GM23338 (cell line): ENCODE measurements at regions not wholly inside any gene's neighbourhood (a gene's known extent, or its start where the extent isn't known, plus 50 kb on each side); places are given as distances from the start of the nearest gene placed in this dataset.

Experiments used
- CREB1 ChIP-seq: fragments of 250-450 bp; sonication (Bioruptor Pico); IDR thresholded peaks from 2 replicates; pipeline ENCODE4 v1.5.0; 2020; ENCODE audit warnings: low read depth, mild to moderate bottlenecking, moderate library complexity
- EZH2 ChIP-seq: fragments of 200-600 bp; sonication (generic); IDR thresholded peaks from one replicate; pipeline ENCODE4 v1.8.0; 2017; ENCODE audit warnings: antibody characterized with exemption, mild to moderate bottlenecking, low read depth; ENCODE audit not compliant: unreplicated experiment
- EZH2phosphoT487 ChIP-seq: fragments of 200-600 bp; sonication (generic); IDR thresholded peaks from one replicate; pipeline ENCODE4 v1.8.1; 2018; ENCODE audit warnings: antibody characterized with exemption; ENCODE audit not compliant: unreplicated experiment
- TF ChIP-seq, protein P1 (sequence below), 2 experiments: fragments of 200-600 bp in 1 of 2; sonication (generic) in 1 of 2; conservative IDR thresholded peaks; 2 replicates each; pipeline versions ENCODE4 v1.5.1 to v1.6.1; 2016 to 2017; ENCODE audit warnings: antibody characterized with exemption in 2 of 2, low read depth in 2 of 2, mild to moderate bottlenecking in 2 of 2, moderate library complexity in 1 of 2
- TF ChIP-seq, protein P2 (sequence below): IDR thresholded peaks from one replicate; pipeline ENCODE4 v1.6.1; 2018; ENCODE audit warnings: antibody characterized with exemption; ENCODE audit not compliant: unreplicated experiment

DNA sequence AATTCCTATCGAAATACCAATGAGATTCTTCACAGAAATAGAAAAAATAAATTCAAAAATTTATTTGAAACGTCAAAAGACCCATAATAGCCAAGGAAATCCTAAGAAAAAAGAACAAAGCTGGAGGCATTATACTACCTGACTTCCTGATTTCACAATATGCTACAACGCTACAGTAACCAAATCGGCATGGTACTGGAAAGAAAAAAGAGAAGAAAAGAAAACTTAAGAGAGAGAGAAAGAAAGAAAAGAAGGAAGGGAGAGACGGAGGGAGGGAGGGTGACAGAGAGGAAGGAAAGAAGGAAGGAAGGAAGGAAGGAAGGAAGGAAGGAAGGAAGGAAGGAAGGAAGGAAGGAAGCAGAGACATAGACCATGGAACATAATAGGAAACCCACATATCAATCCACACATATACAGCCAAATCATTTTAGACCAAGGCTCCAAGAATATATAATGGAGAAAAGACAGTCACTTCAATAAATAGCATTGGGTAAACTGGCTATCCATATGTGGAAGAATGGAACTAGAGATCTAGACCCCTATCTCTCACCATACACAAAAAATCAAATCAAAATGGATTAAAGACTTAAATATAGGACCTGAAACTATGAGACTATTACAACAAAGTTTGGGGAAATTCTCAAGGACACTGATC lies 118.6 kb upstream of the CNTN4 start:
- TF ChIP-seq, protein P1, sequence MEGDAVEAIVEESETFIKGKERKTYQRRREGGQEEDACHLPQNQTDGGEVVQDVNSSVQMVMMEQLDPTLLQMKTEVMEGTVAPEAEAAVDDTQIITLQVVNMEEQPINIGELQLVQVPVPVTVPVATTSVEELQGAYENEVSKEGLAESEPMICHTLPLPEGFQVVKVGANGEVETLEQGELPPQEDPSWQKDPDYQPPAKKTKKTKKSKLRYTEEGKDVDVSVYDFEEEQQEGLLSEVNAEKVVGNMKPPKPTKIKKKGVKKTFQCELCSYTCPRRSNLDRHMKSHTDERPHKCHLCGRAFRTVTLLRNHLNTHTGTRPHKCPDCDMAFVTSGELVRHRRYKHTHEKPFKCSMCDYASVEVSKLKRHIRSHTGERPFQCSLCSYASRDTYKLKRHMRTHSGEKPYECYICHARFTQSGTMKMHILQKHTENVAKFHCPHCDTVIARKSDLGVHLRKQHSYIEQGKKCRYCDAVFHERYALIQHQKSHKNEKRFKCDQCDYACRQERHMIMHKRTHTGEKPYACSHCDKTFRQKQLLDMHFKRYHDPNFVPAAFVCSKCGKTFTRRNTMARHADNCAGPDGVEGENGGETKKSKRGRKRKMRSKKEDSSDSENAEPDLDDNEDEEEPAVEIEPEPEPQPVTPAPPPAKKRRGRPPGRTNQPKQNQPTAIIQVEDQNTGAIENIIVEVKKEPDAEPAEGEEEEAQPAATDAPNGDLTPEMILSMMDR (conservative IDR thresholded peaks at IDR 0.05; ENCODE audit: low read depth in 2 of 2) = no peak
- no peak for TF ChIP-seq EZH2
- no peak for TF ChIP-seq EZH2phosphoT487
- TF ChIP-seq CREB1 (CRISPR knock-in tag) = no peak
- TF ChIP-seq, protein P2, sequence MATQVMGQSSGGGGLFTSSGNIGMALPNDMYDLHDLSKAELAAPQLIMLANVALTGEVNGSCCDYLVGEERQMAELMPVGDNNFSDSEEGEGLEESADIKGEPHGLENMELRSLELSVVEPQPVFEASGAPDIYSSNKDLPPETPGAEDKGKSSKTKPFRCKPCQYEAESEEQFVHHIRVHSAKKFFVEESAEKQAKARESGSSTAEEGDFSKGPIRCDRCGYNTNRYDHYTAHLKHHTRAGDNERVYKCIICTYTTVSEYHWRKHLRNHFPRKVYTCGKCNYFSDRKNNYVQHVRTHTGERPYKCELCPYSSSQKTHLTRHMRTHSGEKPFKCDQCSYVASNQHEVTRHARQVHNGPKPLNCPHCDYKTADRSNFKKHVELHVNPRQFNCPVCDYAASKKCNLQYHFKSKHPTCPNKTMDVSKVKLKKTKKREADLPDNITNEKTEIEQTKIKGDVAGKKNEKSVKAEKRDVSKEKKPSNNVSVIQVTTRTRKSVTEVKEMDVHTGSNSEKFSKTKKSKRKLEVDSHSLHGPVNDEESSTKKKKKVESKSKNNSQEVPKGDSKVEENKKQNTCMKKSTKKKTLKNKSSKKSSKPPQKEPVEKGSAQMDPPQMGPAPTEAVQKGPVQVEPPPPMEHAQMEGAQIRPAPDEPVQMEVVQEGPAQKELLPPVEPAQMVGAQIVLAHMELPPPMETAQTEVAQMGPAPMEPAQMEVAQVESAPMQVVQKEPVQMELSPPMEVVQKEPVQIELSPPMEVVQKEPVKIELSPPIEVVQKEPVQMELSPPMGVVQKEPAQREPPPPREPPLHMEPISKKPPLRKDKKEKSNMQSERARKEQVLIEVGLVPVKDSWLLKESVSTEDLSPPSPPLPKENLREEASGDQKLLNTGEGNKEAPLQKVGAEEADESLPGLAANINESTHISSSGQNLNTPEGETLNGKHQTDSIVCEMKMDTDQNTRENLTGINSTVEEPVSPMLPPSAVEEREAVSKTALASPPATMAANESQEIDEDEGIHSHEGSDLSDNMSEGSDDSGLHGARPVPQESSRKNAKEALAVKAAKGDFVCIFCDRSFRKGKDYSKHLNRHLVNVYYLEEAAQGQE = no peak
